ENCODE measurements at regions not wholly inside any gene's neighbourhood (a gene's known extent, or its start where the extent isn't known, plus 50 kb on each side); places are given as distances from the start of the nearest gene placed in this dataset.

DNA sequence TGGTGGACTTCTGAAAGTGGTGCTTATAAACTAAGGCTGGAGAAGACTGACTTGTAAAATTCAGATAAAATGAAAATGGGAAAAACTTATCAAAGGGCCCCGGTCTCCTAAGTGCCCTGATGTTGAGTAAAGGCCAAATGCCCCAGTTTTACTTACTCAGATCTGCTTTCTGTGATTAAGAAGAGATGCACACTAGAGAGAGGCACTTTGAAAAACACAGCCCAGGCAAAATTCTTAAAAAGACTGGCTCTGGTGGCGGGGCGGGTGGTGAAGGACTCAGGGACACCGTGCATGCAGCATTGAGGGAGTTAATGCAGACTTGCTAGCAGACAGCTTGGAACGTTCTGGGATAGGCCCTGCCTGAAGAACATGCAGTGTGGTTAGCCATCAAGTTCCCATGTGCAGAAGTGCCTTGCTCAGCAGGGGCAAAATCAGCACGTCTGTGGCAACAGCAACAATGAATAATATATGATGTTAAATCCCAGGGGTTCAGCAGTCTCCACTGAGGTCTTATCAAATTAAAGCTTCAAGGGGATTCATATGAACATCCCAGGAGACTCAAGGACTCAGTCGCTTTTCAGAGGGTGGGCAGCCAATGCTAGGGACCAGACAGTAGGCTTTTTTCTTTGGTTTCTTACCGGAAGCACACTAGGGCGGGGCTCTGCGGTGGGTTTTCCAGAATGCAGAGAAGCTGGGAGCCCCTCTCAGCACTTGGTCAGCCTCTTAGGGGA is 105.0 kb downstream of the DAD1 start:
- TF ChIP-seq EZH2 (IDR thresholded peaks at IDR 0.05), result no peak
- TF ChIP-seq, protein P1, sequence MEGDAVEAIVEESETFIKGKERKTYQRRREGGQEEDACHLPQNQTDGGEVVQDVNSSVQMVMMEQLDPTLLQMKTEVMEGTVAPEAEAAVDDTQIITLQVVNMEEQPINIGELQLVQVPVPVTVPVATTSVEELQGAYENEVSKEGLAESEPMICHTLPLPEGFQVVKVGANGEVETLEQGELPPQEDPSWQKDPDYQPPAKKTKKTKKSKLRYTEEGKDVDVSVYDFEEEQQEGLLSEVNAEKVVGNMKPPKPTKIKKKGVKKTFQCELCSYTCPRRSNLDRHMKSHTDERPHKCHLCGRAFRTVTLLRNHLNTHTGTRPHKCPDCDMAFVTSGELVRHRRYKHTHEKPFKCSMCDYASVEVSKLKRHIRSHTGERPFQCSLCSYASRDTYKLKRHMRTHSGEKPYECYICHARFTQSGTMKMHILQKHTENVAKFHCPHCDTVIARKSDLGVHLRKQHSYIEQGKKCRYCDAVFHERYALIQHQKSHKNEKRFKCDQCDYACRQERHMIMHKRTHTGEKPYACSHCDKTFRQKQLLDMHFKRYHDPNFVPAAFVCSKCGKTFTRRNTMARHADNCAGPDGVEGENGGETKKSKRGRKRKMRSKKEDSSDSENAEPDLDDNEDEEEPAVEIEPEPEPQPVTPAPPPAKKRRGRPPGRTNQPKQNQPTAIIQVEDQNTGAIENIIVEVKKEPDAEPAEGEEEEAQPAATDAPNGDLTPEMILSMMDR (IDR thresholded peaks at IDR 0.05 in 2 of 3, conservative IDR thresholded peaks at IDR 0.05 in 1 of 3; ENCODE audit: borderline replicate concordance in 1 of 3, insufficient read depth in 1 of 3, low read depth in 2 of 3, low read length in 2 of 3), result no peak
- no peak for TF ChIP-seq ZNF274 (IDR thresholded peaks at IDR 0.05; ENCODE audit: low read depth, low read length)
- no peak for TF ChIP-seq CEBPB (IDR thresholded peaks at IDR 0.05; ENCODE audit: low read depth)
- TF ChIP-seq, protein P2, sequence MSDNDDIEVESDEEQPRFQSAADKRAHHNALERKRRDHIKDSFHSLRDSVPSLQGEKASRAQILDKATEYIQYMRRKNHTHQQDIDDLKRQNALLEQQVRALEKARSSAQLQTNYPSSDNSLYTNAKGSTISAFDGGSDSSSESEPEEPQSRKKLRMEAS (IDR thresholded peaks at IDR 0.05), result no peak
- 0 out of 2 replicates have a peak, but pooled peaks have one; percentile 38 for TF ChIP-seq EZH2phosphoT487 (IDR thresholded peaks at IDR 0.05; ENCODE audit: borderline replicate concordance)
- TF ChIP-seq POLR2AphosphoS5 (IDR thresholded peaks at IDR 0.05; ENCODE audit: low read depth, low read length), result no peak
- no peak for TF ChIP-seq POLR2A (IDR thresholded peaks at IDR 0.05; ENCODE audit: borderline replicate concordance, extremely low read depth, insufficient read depth, insufficient read length)
- no peak for TF ChIP-seq SP1 (IDR thresholded peaks at IDR 0.05; ENCODE audit: low read depth)
